NT2/D1 (cell line): ENCODE measurements at regions not wholly inside any gene's neighbourhood (a gene's known extent, or its start where the extent isn't known, plus 50 kb on each side); places are given as distances from the start of the nearest gene placed in this dataset.

Experiments
- SUZ12 ChIP-seq: IDR thresholded peaks from 2 replicates; pipeline ENCODE4 v1.6.1; 2011; ENCODE audit not compliant: insufficient read length, insufficient read depth; ENCODE audit errors: extremely low read depth
- YY1 ChIP-seq: IDR thresholded peaks from 2 replicates; pipeline ENCODE4 v1.6.1; 2011; ENCODE audit not compliant: insufficient read length, insufficient read depth
- ZNF274 ChIP-seq: IDR thresholded peaks from 2 replicates; pipeline ENCODE4 v1.6.1; 2011; ENCODE audit warnings: mild to moderate bottlenecking, low read depth, low read length

DNA sequence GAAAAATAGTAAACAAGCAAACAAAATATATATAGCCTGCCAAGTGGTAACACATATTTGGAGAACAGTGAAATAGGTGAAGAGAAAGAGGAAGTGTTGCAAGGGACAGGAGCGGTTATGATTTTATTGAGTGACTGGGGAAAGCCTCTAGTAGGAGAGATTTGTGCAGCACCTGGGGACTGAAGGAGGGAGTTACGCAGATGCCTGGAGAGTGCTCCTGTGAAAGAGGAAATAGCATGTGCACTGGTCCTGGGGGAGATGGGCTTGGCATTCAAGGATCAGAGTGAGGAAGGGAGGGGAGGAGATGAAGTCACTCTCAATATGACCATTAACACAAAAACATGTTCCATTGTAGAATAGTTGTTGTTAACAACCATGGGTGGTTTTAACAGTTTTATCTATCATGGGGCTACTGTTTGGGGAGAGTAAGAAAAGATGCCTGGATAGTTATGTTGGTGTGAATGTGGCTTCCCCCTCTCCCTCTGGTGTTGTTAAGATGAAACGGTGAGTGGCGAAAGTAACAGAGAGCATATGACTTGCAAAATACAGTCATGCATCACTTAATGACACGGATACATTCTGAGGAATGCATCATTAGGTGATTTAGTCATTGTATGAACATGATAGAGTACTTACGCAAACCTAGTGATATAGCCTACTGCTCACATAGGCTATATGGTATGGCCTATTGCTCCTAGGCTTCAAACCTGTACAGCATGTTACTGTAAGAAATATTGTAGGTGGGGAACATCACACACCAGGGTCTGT lies 251.7 kb upstream of the ARGLU1 start:
- no peak for TF ChIP-seq SUZ12
- TF ChIP-seq ZNF274 = no peak
- TF ChIP-seq YY1 = no peak
